ENCODE measurements at regions not wholly inside any gene's neighbourhood (a gene's known extent, or its start where the extent isn't known, plus 50 kb on each side); places are given as distances from the start of the nearest gene placed in this dataset.

- Histone ChIP-seq H3K4me3 (no peak overlapping the region), H3K27ac (no peak overlapping the region), H3K4me1 (no peaks in the 10 kb centered on the region), H3K4me2 (no peak overlapping the region), H3K27me3 (no peaks in the 10 kb centered on the region), H4K20me1 (no peaks in the 10 kb centered on the region), H3K9me3 (no peaks in the 10 kb centered on the region), H3K36me3 (no peaks in the 10 kb centered on the region), H3K9ac (no peak overlapping the region)
- no peak for TF ChIP-seq Cebpa-rat (IDR thresholded peaks at IDR 0.05)
Observed at GRCh38 chr14:21724090-21724973, 50.7 kb upstream of the OR4E1 start.

- Histone ChIP-seq H3K4me1 (peaks cover 4% of the 10 kb centered on the region), H3K4me3 (no peak overlapping the region), H4K20me1 (no peaks in the 10 kb centered on the region), H3K27ac (no peak overlapping the region), H3K9ac (no peak overlapping the region), H3K27me3 (no peaks in the 10 kb centered on the region), H3K9me3 (no peaks in the 10 kb centered on the region), H3K4me2 (no peak overlapping the region), H3K36me3 (no peaks in the 10 kb centered on the region)
- TF ChIP-seq Cebpa-rat (IDR thresholded peaks at IDR 0.05), result no peak
Observed at GRCh38 chr14:21723431-21724045, 49.9 kb upstream of the OR4E1 start.

Data from BLaER1 (cell line).